SW480 (cell line): ENCODE measurements at regions not wholly inside any gene's neighbourhood (a gene's known extent, or its start where the extent isn't known, plus 50 kb on each side); places are given as distances from the start of the nearest gene placed in this dataset.

ENCODE experiments used
- DNase-seq: peaks from one replicate; pipeline ENCODE4 v3.0.0-alpha.2; 2016; ENCODE audit warnings: low spot score

GRCh38 chr6:15061908-15062515, 183.9 kb upstream of the JARID2 start:
- DNase-seq = no peak

DNA sequence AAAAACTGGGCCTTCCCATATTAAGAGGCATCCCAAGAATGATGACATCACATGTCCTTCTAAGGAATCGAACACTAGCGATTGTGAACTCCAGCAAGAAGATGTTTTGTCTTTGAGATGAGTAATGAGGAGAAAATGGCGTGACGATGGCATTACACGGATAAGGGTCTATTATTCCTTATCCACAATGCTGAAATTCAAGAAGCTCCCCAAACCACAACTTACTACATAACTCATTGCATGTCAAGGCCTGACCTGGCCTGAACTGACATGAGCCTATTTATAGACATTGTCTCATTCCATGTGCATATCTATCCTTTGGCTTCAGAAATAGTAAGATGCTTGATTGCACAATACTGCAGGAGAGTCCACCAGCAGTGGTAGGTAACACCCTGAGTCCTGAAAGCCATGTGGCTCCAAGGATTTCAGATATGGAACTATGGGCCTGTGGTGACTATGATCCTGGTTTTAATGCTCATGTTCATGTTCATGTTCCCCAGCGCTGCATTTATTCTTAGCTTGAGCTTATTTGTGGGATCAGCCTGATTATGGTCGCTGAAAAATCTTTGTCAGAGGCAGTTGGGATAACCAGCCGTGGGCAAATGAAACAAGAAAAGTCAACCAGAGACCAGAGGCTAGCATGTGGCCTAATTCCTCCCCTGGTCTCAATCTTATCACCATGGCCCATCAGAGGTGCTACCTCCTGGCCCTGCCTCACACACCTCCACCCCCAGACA, 183.2 kb upstream of the JARID2 start:
- DNase-seq = peak; percentile 15

DNA sequence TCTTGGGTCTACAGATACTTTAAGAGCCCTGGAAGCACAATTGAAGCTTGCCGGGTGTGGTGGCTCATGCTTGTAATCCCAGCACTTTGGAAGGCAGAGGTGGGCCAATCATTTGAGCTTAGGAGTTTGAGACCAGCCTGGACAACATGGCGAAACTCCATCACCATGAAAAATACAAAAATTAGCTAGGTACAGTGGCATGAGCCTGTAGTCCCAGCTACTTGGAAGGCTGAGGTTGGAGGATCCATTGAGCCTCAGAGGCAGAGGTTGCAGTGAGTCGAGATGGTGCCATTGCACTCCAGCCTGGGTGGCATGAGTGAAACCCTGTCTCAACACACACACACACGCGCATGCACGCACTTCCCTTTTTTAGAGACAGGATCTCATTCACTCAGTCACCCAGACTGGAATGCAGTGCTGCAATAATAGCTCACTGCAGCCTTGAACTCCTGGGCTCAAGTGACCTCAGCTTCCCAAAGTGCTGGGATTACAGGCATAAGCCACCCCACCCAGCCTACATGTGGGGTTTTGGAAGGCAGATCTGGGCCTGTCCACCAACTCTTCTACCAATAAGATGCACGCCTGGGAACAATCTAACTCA, 182.5 kb upstream of the JARID2 start:
- no peak for DNase-seq

- DNase-seq = no peak
These were observed 180.4 kb upstream of the JARID2 start for GRCh38 chr6:15065261-15065989.

DNA sequence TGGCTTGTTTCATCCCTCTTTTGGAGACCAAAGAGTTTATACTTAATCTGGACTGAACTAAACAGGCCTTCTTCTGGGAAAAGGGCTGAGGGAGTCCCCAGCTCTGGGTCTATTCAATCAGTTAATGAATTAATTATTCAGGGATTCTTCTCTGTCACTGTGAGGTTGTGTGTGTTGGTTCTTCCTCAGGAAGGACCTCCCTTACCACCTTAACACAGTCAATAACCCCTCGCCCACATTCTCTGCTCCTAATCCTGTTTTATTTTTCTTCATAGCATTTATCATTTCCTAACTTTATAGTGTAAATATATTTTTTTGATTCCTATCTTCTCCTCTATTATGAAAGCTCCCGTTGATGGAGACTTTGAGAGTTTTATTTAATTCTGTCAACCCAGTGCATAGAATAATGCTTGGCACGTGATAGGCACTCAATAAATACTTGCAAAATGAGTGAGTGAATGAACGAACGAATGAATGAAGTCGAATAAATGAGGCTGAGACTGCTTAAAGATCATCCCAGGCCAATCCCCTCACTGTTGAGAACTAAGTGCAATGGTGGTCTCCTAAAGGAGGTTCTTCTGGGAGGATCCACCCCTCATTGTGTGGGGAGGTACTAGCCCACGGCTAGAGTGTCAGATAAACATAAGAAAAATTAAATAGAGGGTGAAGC, 179.6 kb upstream of the JARID2 start:
- no peak for DNase-seq

DNA sequence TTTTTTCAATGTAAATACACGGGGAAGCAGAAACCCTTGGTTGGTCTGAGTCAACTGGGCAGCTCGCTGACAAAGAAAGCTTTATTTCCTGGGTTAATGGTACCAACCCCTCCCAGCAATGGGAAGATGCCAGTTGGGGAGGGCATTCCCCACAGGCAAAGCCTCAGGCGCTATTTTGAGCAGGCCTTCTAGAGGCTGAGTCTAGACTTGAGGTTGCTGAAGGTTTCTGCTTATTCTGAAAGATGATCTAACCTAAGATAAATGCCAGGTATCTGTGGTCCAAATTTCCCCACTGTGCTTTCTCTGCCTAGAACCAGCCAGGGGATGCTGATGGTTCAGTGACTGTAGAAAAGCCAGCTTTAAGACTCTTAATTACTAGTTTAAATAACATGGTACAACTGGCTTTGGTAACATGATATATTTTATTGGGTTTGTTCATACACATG, 172.5 kb upstream of the JARID2 start:
- DNase-seq = no peak

DNA sequence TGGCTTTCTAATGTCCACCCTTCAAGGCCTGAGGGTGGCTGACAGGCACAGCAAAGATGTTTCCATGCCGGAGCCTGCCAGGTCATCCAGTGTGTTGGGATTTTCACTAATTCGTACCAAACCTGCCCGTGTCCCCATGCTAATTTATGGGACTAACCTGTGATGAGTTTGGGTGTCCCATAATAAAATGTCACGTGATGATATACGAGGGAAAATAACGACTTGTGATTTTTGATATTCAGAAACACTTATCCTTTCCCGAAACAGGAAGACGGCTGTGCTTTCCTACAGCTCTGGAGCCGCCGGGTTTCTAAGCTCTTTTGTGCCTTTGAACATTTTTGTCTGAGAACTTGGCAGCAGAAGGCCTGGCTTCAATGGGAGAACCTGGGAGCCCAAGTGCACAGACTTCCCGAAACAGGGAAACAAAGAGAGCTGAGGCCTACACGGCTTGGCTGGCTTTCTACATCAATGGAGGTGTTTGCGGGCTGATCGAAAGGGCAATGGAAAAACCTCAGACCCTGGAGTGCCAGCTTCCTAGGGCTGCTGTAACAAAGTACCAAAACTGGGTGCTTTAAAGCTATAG, 171.9 kb upstream of the JARID2 start:
- no peak for DNase-seq

GRCh38 chr6:15074806-15075205, 171.1 kb upstream of the JARID2 start:
- no peak for DNase-seq

DNA sequence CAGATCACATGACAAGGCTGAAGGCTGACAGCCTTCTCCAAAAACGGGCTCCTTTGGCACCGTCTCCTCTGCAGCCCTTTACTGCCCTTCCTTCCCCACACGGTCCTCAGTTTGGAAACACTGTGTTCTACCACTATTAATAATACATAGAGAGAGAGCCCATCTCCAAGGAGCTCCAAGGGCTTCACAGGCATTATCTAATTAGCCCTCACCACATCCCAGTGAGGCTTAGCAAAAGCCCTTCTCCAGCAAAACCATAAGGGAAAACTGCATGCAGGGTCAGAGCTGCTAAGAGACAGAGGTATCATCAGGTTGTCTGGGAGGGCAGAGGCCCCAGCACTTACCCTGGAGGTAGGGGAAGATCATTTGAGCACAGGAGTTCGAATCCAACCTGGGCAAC, 169.3 kb upstream of the JARID2 start:
- DNase-seq = no peak

GRCh38 chr6:15077006-15077405, 168.9 kb upstream of the JARID2 start:
- no peak for DNase-seq

DNA sequence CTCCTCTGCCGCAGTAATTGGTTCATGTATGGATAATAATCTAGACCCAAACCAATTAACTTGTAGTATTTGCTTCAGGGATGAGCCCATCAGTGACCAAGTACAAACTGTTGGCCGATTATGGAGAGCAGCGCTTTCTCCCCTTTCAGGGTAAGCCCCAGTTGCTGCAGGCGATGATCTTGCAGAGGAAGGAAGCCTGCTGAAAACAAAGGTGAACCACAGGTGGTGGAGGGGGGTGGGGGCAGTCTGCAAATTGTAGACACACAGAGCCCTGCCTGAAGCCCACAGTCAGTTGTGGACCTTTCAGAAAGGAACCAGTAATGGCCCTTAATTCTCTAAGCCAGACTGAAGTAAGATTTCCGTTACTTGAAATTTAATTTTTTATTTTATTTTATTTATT, 167.9 kb upstream of the JARID2 start:
- DNase-seq = no peak

DNA sequence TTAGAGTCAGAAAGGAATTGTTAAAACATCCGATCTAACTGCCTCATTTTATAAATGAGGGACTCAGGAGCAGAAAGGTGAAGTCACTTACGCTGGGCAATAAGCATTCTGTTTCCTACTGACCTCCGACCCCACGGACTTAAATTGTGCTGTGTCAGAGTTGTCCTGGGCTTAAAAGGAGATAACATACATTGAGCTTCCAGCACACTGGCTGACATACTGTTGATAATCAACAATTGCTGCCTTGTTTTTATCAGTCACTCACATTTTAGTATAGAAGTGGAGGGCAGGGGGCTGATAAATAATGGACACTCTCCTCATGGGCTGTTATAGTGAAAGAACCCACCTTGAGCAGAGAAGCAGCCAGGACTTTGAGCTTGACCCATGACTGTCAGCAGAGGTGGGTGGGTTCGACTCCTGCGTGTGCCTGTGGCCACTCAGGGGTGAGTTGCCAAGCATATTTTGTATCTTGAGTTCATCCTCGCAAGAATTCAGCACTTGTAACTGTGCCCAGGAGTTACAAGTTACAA, 166.5 kb upstream of the JARID2 start:
- DNase-seq = no peak

GRCh38 chr6:15080895-15081294, 165.0 kb upstream of the JARID2 start:
- DNase-seq = no peak

DNA sequence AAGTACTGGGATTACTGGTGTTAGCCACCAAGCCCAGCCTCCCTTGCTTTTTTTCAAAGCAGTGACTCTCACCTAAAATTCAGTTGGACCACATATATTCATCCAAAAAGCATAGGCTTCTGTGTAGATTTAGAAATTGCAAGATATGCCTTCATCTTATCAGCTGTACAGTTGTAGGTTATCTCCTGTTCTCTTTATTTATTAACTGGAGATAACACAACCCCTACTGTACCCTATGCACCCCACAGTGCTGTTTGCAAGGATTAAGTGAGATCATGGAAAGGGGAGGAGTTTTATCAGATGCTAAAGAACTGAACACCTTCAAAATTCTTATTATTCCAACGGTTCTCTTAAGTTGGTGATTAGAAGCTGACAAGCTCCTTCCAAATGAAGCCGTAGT, 164.4 kb upstream of the JARID2 start:
- no peak for DNase-seq

DNA sequence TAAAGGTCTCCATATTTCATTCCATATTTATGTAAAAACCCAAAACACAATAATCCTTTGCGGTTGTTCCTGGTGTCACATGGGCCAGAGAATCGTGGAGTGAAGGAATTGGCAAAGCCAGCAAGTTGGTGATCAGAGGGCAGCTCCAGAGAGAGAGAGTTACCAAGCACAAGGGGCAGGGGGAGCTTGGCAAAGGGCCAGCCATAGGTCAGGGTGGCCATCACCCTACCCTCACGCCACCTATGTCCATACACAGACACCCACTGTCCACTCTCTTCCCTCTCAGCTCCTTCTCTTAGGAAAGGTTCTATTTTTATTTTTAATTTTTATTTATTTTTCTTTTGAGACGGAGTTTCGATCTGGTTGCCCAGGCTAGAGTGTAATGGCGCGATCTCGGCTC, 163.2 kb upstream of the JARID2 start:
- no peak for DNase-seq

DNA sequence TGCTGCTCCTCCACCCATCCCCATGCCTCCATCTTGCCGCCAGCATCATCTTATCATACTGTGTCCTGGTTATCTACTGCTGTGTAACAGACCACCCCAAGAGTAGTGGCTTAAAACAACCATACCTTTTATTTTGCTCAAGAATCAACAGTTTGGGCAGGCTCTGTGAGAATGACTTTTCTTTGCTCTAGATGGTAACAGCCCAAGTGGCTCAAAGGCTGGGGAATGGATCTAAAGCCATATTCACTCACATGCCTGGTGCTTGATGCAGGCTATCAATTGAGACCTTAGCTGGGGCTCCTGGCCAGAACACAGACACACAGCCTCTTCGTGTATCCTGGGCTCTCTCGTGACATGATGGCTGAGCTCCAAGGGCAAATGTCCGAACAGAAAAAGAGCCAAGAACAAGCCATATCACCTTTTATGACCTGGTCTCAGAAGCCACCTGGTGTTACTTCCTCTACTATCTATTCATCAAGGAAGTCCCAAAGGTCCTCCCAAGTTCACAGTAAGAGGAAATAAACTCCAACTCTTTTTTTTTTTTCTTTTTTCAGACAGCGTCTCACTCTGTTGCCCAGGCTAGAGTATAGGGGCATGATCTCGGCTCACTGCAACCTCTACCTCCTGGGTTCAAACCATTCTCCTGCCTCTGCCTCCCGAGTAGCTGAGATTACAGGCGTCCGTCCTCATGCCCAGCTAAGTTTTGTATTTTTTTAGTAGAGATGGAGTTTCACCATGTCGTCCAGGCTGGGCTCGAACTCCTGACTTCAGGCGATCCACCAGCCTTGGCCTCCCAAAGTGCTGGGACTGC, 159.3 kb upstream of the JARID2 start:
- no peak for DNase-seq

DNA sequence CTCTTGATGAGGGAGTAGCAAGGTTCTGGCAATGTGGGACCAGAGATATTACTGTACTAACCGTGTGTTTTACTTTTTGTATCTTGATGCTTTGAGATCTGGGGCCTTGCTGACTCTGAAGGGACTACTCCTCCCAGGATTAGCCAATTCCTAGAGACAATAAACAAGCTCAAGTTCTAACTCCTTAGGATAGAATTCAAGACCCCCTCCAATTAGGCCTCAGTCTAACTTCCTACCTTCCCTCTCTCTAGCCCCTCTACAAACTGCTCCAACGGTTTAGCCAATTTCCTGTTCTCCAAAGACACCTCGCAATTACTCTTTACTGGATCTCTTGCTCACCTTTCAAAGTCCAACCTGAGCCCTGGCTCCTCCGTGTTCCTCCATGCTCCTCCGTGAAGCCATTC, 158.7 kb upstream of the JARID2 start:
- no peak for DNase-seq

- DNase-seq = no peak
These were observed 156.8 kb upstream of the JARID2 start for GRCh38 chr6:15088904-15089568.

DNA sequence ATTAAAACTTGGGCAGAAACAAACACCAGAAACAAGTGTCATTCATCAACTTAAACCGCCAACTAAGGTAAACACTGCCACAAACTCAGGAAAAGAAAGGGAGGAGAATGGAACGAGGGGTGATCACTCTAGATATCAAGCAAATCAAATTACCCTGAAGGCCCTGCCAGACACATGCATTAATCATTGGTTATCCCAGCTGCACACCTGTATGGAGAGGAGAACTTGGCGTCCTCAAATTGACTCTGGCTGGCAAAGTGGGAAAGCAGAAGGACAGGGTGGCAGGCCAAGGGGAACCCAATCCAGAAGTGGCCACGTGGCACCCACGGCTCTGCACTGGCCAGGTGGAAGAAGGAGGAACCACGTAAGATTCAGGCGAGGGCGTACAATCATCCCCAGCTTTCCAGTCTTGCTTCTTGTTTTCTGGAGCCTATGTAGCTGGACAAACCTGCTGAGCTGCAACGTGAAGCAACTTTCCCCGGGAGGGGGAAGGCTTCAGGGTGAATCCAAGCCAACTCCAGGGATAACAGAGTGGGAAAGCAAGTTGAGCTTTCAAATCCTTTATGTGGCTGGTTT, 156.2 kb upstream of the JARID2 start:
- DNase-seq = no peak

- no peak for DNase-seq
These were observed 155.7 kb upstream of the JARID2 start for GRCh38 chr6:15090145-15090579.
